IMR-90 (cell line): ENCODE measurements at regions not wholly inside any gene's neighbourhood (a gene's known extent, or its start where the extent isn't known, plus 50 kb on each side); places are given as distances from the start of the nearest gene placed in this dataset.
"Not testable (repeated sequence)": the region's sequence is repeated elsewhere in the genome, so short reads cannot be mapped to it uniquely, and the experiment has no call there.

Experiments
- ATAC-seq: fragments of 200-7000 bp; cut with Tn5 transposase; 2 replicates; pipeline ENCODE4 v1.9.1; 2020; ENCODE audit warnings: low read depth, mild to moderate bottlenecking, moderate library complexity
- BruUV-seq: library from RNA; stranded (reverse); fragments of 400-500 nt; replicated peaks from 2 replicates; lab custom pipeline; 2021; lab: Mats Ljungman, UMichigan
- CTCF ChIA-PET: fragments of 300-600 bp; formaldehyde crosslinking; extraction: SDS; loops from one replicate; lab custom pipeline; 2021; ENCODE audit warnings: antibody characterized with exemption; lab: Yijun Ruan, JAX
- POLR2A ChIA-PET: fragments of 300-600 bp; sonication (Branson Sonifier 250); formaldehyde crosslinking; loops from one replicate; lab custom pipeline; 2022; ENCODE audit warnings: antibody characterized with exemption; ENCODE audit not compliant: unreplicated experiment; lab: Charles Lee
- DNase-seq: peaks from one replicate; pipeline ENCODE4 v3.0.0; 2013
- H2AFZ ChIP-seq: replicated peaks from 2 replicates; pipeline ENCODE3; 2013; ENCODE audit warnings: low read length, mild to moderate bottlenecking; ENCODE audit not compliant: poor library complexity
- H2AK5ac ChIP-seq: 2 replicates; pipeline ENCODE4 v1.6.1; 2013; ENCODE audit warnings: low read depth, low read length, inconsistent platforms
- H2AK9ac ChIP-seq: replicated peaks from 2 replicates; pipeline ENCODE3; 2013; ENCODE audit warnings: mild to moderate bottlenecking, low read depth, low read length, moderate library complexity; ENCODE audit not compliant: poor library complexity
- H2BK120ac ChIP-seq: 2 replicates; pipeline ENCODE4 v1.6.1; 2013; ENCODE audit warnings: low read depth, low read length, inconsistent platforms
- H2BK15ac ChIP-seq: 3 replicates; pipeline ENCODE4 v1.6.1; 2013; ENCODE audit warnings: low read depth, low read length, inconsistent platforms
- H2BK20ac ChIP-seq: 2 replicates; pipeline ENCODE4 v1.6.1; 2013; ENCODE audit warnings: low read depth, mild to moderate bottlenecking, inconsistent platforms, low read length, moderate library complexity
- H2BK5ac ChIP-seq: 2 replicates; pipeline ENCODE4 v1.6.1; 2013; ENCODE audit warnings: mild to moderate bottlenecking, low read depth, low read length, inconsistent platforms; ENCODE audit not compliant: poor library complexity, severe bottlenecking
- H3K14ac ChIP-seq: replicated peaks from 2 replicates; pipeline ENCODE4 v1.6.1; 2013; ENCODE audit warnings: low read depth, low read length, inconsistent platforms
- H3K18ac ChIP-seq: 2 replicates; pipeline ENCODE4 v1.6.1; 2013; ENCODE audit warnings: low read depth, low read length, control low read depth
- H3K23ac ChIP-seq: 2 replicates; pipeline ENCODE4 v1.6.1; 2013; ENCODE audit warnings: low read depth, low read length, inconsistent platforms
- H3K27ac ChIP-seq: 2 replicates; pipeline ENCODE4 v1.5.1; 2013; ENCODE audit warnings: mild to moderate bottlenecking, control low read depth, low read length; ENCODE audit not compliant: insufficient read depth
- H3K27me3 ChIP-seq: 2 replicates; pipeline ENCODE4 v1.6.1; 2013; ENCODE audit warnings: low read length; ENCODE audit not compliant: control insufficient read depth, insufficient read depth
- H3K36me3 ChIP-seq: 2 replicates; pipeline ENCODE4 v1.6.1; 2013; ENCODE audit warnings: low read length, mixed read lengths; ENCODE audit not compliant: control insufficient read depth, insufficient read depth
- H3K4ac ChIP-seq: 2 replicates; pipeline ENCODE4 v1.6.1; 2013; ENCODE audit warnings: low read depth, low read length, inconsistent platforms
- H3K4me1 ChIP-seq: 2 replicates; pipeline ENCODE4 v1.6.1; 2013; ENCODE audit warnings: low read length, mixed read lengths; ENCODE audit not compliant: control insufficient read depth, insufficient read depth
- H3K4me2 ChIP-seq: 2 replicates; pipeline ENCODE4 v1.6.1; 2013; ENCODE audit warnings: low read depth, mild to moderate bottlenecking, control low read depth, low read length, moderate library complexity
- H3K4me3 ChIP-seq: 2 replicates; pipeline ENCODE4 v1.5.1; 2013; ENCODE audit warnings: low read depth, mild to moderate bottlenecking, control low read depth, low read length, moderate library complexity; ENCODE audit not compliant: insufficient read depth
- H3K56ac ChIP-seq: 2 replicates; pipeline ENCODE4 v1.6.1; 2013; ENCODE audit warnings: low read length, inconsistent platforms; ENCODE audit not compliant: insufficient read depth; ENCODE audit errors: extremely low read depth
- H3K79me1 ChIP-seq, 2 experiments: 2 replicates each; pipeline ENCODE4 v1.6.1; 2013; ENCODE audit warnings: low read length in 2 of 2, inconsistent platforms in 1 of 2, low read depth in 1 of 2
- H3K9ac ChIP-seq: 2 replicates; pipeline ENCODE4 v1.6.1; 2013; ENCODE audit warnings: low read depth, low read length, control low read depth
- H3K9me1 ChIP-seq: 2 replicates; pipeline ENCODE4 v1.6.1; 2013; ENCODE audit warnings: low read length, inconsistent platforms; ENCODE audit not compliant: insufficient read depth
- H3K9me3 ChIP-seq: 2 replicates; pipeline ENCODE4 v1.6.1; 2013; ENCODE audit warnings: low read length; ENCODE audit not compliant: control insufficient read depth, insufficient read depth
- H4K20me1 ChIP-seq: 2 replicates; pipeline ENCODE4 v1.6.1; 2013; ENCODE audit warnings: low read length, inconsistent platforms; ENCODE audit not compliant: insufficient read depth
- H4K5ac ChIP-seq: 2 replicates; pipeline ENCODE4 v1.6.1; 2013; ENCODE audit warnings: mild to moderate bottlenecking, low read depth, low read length, control low read depth
- H4K8ac ChIP-seq, 2 experiments: 2 replicates each; pipeline ENCODE4 v1.6.1; 2013; ENCODE audit warnings: low read depth in 2 of 2, low read length in 2 of 2, control low read depth in 1 of 2, inconsistent platforms in 1 of 2
- H4K91ac ChIP-seq: 2 replicates; pipeline ENCODE4 v1.6.1; 2013; ENCODE audit warnings: low read depth, low read length, inconsistent platforms; ENCODE audit not compliant: insufficient read depth
- WGBS, 2 experiments: methylation state at CpG; one replicate each; pipeline versions ENCODE4 v1.1.5 to v1.1.7; 2013; ENCODE audit warnings: missing lambda C conversion rate in 2 of 2; ENCODE audit not compliant: insufficient read length in 1 of 2; ENCODE audit errors: extremely low coverage in 2 of 2; 5-methylcytosine and 5-hydroxymethylcytosine counted together
- dilution Hi-C: fragments of 300-500 bp; cut with HindIII; formaldehyde crosslinking; loops from one replicate; pipeline ENCODE4 v1.14.3; 2018; ENCODE audit warnings: low sequenced_read_pairs; ENCODE audit not compliant: unreplicated experiment
- in situ Hi-C: fragments of 300-500 bp; cut with MboI; formaldehyde crosslinking; loops from 3 replicates; pipeline ENCODE4 v1.14.3; 2019; ENCODE audit warnings: low sequenced_read_pairs, inconsistent platforms, mixed read lengths
- intact Hi-C: fragments of 100-400 bp; cut with micrococcal nuclease; formaldehyde crosslinking; loops from 2 replicates; pipeline ENCODE4 v1.10.0; 2022

- H2AFZ ChIP-seq, H3K9me3 ChIP-seq, in situ Hi-C loops, H3K14ac ChIP-seq, H3K23ac ChIP-seq, H4K20me1 ChIP-seq, intact Hi-C loops, H2BK120ac ChIP-seq, H4K8ac ChIP-seq, H4K91ac ChIP-seq, H3K79me1 ChIP-seq, H3K9me1 ChIP-seq, dilution Hi-C loops, H3K4ac ChIP-seq, H3K4me3 ChIP-seq, ATAC-seq, BruUV-seq, H3K27ac ChIP-seq, DNase-seq, H3K27me3 ChIP-seq, H3K56ac ChIP-seq, H2AK9ac ChIP-seq, CTCF ChIA-PET, H3K36me3 ChIP-seq, H2BK5ac ChIP-seq, H2BK15ac ChIP-seq, H4K5ac ChIP-seq, H3K18ac ChIP-seq, H2BK20ac ChIP-seq, H3K4me1 ChIP-seq, H2AK5ac ChIP-seq, H3K4me2 ChIP-seq, POLR2A ChIA-PET, H3K9ac ChIP-seq: not testable (repeated sequence)
- no CpG with 5 or more reads among the region's 4 CpGs for WGBS, 2 experiments
These were observed 218.0 kb upstream of the C1QTNF3 start for GRCh38 chr5:34261020-34261419.

- dilution Hi-C loops, H3K9ac ChIP-seq, CTCF ChIA-PET, H2AK5ac ChIP-seq, H3K23ac ChIP-seq, DNase-seq, H2AFZ ChIP-seq, H3K27me3 ChIP-seq, H3K4me1 ChIP-seq, H4K8ac ChIP-seq, H3K79me1 ChIP-seq, in situ Hi-C loops, intact Hi-C loops, H3K4me3 ChIP-seq, H2BK120ac ChIP-seq, H2BK20ac ChIP-seq, H3K4me2 ChIP-seq, BruUV-seq, H3K9me3 ChIP-seq, H2BK5ac ChIP-seq, H4K20me1 ChIP-seq, H3K56ac ChIP-seq, H2AK9ac ChIP-seq, H4K91ac ChIP-seq, H3K18ac ChIP-seq, ATAC-seq, H3K27ac ChIP-seq, H3K14ac ChIP-seq, H3K36me3 ChIP-seq, H2BK15ac ChIP-seq, H3K9me1 ChIP-seq, H3K4ac ChIP-seq, H4K5ac ChIP-seq: not testable (repeated sequence)
- POLR2A ChIA-PET, result interaction anchor here (0.6 kb wide), 1 partner anchor 475 kb away, joined by 5 read pairs; no protein-coding TSS in a partner anchor
These were observed 223.1 kb upstream of the C1QTNF3 start for GRCh38 chr5:34266151-34266550.
